PC-3 (cell line): ENCODE measurements at regions not wholly inside any gene's neighbourhood (a gene's known extent, or its start where the extent isn't known, plus 50 kb on each side); places are given as distances from the start of the nearest gene placed in this dataset.

Experiments used
- EZH2phosphoT487 ChIP-seq: fragments of 300-600 bp; sonication (generic); IDR thresholded peaks from 2 replicates; pipeline ENCODE4 v1.6.1; 2018; ENCODE audit warnings: mild to moderate bottlenecking, antibody characterized with exemption, low read length, borderline replicate concordance
- TF ChIP-seq, protein P1 (sequence below): fragments of 300-600 bp; sonication (generic); conservative IDR thresholded peaks from 2 replicates; pipeline ENCODE4 v1.5.1; 2017; ENCODE audit warnings: antibody characterized with exemption, low read depth, mild to moderate bottlenecking, low read length

GRCh38 chr13:44155422-44156293 lies 218.0 kb upstream of the SERP2 start:
- TF ChIP-seq, protein P1, sequence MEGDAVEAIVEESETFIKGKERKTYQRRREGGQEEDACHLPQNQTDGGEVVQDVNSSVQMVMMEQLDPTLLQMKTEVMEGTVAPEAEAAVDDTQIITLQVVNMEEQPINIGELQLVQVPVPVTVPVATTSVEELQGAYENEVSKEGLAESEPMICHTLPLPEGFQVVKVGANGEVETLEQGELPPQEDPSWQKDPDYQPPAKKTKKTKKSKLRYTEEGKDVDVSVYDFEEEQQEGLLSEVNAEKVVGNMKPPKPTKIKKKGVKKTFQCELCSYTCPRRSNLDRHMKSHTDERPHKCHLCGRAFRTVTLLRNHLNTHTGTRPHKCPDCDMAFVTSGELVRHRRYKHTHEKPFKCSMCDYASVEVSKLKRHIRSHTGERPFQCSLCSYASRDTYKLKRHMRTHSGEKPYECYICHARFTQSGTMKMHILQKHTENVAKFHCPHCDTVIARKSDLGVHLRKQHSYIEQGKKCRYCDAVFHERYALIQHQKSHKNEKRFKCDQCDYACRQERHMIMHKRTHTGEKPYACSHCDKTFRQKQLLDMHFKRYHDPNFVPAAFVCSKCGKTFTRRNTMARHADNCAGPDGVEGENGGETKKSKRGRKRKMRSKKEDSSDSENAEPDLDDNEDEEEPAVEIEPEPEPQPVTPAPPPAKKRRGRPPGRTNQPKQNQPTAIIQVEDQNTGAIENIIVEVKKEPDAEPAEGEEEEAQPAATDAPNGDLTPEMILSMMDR, result no peak
- no peak for TF ChIP-seq EZH2phosphoT487
